Suprapubic skin (tissue), 4 donors: ENCODE measurements at regions not wholly inside any gene's neighbourhood (a gene's known extent, or its start where the extent isn't known, plus 50 kb on each side); places are given as distances from the start of the nearest gene placed in this dataset.

Experiments
- EP300 ChIP-seq: sonication (generic); formaldehyde crosslinking; IDR thresholded peaks from one replicate; pipeline ENCODE4 v1.6.1; 2017; ENCODE audit warnings: antibody characterized with exemption
- POLR2A ChIP-seq, 2 donors: fragments of 450-650 bp; IDR thresholded peaks; one replicate each; pipeline ENCODE4 v1.6.1; 2017; ENCODE audit warnings: antibody characterized with exemption in 2 of 2, mild to moderate bottlenecking in 2 of 2, moderate library complexity in 2 of 2
- POLR2AphosphoS5 ChIP-seq, 3 donors: sonication (generic); formaldehyde crosslinking; IDR thresholded peaks; one replicate each; pipeline ENCODE4 v1.6.1; 2017; ENCODE audit warnings: antibody characterized with exemption in 3 of 3
- TF ChIP-seq, protein P1 (sequence below), 2 donors: fragments of 200-600 bp in 1 of 2; fragments of 450-650 bp in 1 of 2; sonication (generic) in 1 of 2; IDR thresholded peaks; one replicate each; pipeline ENCODE4 v1.5.1; 2016 to 2019; ENCODE audit warnings: antibody characterized with exemption in 2 of 2, mild to moderate bottlenecking in 1 of 2, moderate library complexity in 1 of 2

- TF ChIP-seq, protein P1, sequence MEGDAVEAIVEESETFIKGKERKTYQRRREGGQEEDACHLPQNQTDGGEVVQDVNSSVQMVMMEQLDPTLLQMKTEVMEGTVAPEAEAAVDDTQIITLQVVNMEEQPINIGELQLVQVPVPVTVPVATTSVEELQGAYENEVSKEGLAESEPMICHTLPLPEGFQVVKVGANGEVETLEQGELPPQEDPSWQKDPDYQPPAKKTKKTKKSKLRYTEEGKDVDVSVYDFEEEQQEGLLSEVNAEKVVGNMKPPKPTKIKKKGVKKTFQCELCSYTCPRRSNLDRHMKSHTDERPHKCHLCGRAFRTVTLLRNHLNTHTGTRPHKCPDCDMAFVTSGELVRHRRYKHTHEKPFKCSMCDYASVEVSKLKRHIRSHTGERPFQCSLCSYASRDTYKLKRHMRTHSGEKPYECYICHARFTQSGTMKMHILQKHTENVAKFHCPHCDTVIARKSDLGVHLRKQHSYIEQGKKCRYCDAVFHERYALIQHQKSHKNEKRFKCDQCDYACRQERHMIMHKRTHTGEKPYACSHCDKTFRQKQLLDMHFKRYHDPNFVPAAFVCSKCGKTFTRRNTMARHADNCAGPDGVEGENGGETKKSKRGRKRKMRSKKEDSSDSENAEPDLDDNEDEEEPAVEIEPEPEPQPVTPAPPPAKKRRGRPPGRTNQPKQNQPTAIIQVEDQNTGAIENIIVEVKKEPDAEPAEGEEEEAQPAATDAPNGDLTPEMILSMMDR (IDR thresholded peaks at IDR 0.05), result no peak
- no peak for TF ChIP-seq EP300
- TF ChIP-seq POLR2A (IDR thresholded peaks at IDR 0.05), result no peak
- no peak for TF ChIP-seq POLR2AphosphoS5 (IDR thresholded peaks at IDR 0.05)
Observed at GRCh38 chr5:2897276-2897961, 145.9 kb upstream of the IRX2 start.
